SK-N-MC (cell line): ENCODE measurements at regions not wholly inside any gene's neighbourhood (a gene's known extent, or its start where the extent isn't known, plus 50 kb on each side); places are given as distances from the start of the nearest gene placed in this dataset.
"Not testable (repeated sequence)": the region's sequence is repeated elsewhere in the genome, so short reads cannot be mapped to it uniquely, and the experiment has no call there.

Experiments
- EZH2 ChIP-seq: fragments of 200-600 bp; sonication (generic); IDR thresholded peaks from one replicate; pipeline ENCODE4 v1.6.1; 2017; ENCODE audit warnings: antibody characterized with exemption
- POLR2AphosphoS5 ChIP-seq: IDR thresholded peaks from 2 replicates; pipeline ENCODE4 v1.6.1; 2012; ENCODE audit warnings: mild to moderate bottlenecking, low read depth, low read length, borderline replicate concordance

DNA sequence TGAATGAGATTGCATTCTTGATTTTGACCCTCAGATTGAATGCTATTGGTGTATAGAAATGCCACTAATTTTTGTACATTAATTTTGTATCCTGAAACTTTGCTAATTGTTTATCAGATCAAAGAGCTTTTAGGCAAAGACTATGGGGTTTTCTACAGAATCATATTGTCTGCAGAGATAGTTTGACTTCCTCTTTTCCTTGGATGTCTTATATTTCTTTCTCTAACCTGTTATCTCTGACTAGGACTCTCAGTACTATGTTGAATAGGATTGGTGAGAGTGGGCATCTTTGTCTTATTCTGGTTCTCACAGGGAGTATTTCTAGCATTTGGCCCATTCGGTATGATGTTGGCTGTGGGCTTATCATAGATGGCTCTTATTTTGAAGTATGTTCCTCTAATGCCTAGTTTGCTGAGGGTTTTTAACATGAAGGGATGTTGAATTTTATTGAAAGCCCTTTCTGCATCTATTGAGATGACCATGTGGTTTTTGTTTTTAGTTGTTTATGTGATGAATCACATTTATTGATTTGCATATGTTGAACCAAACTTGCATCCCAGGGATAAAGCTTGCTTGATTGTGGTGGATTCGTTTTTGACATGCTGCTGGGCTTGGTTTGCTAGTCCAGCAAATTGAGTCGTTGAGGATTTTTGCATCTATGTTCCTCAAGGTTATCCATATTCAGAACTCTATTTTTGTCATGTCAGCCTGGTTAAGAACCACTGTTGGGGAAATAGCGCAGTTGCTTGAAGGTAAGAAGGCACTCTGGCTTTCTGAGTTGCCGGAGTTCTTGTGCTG, 85.8 kb upstream of the NOTCH2NLA start:
- TF ChIP-seq POLR2AphosphoS5, EZH2: not testable (repeated sequence)
